GM18873 (cell line): ENCODE measurements at regions not wholly inside any gene's neighbourhood (a gene's known extent, or its start where the extent isn't known, plus 50 kb on each side); places are given as distances from the start of the nearest gene placed in this dataset.

Experiments used
- ATAC-seq: cut with Tn5 transposase; IDR thresholded peaks from one replicate; pipeline ENCODE4 v1.9.1; 2021; ENCODE audit warnings: mild to moderate bottlenecking, moderate library complexity, moderate number of reproducible peaks; ENCODE audit not compliant: unreplicated experiment, low FRiP score

DNA sequence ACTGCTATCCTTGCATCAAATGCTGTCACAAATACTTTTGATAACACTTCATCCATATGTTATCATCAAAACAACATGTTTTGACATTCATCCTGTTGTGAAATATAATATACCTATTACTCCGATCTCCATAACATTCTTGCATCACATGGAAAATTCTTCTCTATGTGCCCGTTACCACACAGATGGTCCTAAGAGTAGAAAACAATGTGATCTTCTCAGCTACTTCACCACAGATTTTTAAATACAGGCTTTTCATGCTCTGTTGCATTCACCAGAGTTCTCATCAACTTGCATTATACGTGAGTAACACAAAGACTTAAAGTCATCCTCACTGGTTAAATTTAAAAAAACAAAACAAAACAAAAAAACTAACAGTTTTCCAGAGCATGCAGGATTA, 1603.3 kb upstream of the ZEB2 start:
- no peak for ATAC-seq

DNA sequence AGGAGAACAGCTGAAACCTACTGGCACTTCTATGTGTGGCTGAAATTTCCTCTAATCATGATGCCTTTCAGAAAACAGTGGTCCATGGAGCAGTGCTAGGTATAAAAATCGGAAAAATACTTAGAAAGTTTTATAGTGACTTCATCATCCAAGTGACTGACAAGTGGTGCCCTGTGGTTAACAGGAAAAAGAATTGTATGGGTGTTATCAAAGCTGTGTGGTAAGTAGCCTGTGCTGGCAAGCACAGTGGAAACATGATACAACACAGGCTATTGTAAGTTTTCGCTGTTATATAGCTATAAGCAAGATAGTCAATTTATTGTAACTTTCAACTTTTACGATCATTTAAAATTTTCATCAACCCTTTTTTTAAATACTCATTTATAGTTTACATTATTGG, 1599.7 kb upstream of the ZEB2 start:
- no peak for ATAC-seq

DNA sequence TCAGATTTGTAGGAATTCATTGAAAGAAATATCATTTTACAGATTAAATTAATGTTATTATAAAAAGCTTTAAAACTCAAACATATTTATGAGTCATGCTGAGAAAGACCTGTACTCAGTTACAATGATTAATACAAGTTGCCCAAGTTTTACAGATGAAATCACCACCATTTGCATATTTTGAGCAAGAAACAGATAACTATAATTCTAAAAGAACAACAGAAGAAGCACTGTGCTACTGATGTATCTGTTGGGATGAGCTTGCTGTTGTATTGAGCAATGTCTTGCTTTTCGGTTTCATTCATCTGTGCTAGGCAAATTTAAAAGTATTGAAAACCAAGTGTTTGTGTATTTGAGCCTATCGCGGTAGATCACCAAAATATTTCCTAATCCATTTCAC, 1589.1 kb upstream of the ZEB2 start:
- ATAC-seq, result no peak

DNA sequence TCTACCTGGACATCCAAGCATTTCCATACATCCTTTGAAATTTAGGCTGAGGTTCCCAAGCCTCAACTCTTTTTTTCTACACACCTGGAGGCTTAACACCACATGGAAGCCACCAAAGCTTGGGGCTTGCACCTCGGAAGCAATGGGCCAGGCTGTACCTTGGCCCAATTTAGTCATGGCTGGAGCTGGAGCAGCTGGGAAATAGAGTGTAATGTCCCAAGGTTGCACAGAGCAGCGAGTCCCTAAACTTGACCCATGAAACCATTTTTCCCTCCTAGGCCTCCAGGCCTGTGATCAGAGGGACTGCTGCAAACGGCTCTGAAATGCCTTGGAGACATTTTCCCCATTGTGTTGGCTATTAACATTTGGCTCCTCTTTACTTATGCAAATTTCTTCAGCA, 1574.3 kb upstream of the ZEB2 start:
- no peak for ATAC-seq

DNA sequence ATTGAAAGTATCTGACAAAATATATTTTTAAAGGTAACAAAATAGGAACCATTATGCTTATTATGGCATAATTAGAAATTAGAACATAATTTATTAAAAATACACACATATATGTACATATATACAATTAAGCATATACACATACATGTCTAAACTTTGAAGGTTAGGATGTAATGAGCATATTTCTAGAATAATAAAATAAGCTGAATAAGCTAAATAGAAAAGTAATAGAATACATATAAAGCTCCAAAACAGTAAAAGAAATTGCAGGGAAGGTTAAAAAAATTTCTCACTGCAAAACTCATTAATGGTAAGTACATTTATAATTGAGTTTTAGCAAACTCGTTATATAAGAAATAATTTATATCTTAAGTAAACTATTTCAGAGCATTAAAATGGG, 1561.5 kb upstream of the ZEB2 start:
- ATAC-seq, result no peak

DNA sequence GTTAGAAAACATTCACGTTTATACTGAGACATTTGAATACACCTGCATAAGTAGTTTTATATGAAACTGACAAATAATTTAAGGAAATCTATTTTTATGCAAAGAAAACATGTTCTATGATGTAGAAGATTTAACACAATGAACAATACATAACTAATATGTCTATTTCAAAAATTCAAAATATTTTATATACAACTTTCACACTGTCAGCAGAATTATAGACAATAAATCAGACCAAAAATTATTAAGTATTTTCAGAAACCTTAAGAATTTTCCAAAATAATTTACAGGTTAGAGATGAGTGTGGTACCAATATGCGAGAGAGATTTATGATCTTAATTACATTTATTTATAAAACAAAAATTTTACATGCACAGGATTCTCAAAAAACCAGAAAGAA, 1561.0 kb upstream of the ZEB2 start:
- no peak for ATAC-seq

DNA sequence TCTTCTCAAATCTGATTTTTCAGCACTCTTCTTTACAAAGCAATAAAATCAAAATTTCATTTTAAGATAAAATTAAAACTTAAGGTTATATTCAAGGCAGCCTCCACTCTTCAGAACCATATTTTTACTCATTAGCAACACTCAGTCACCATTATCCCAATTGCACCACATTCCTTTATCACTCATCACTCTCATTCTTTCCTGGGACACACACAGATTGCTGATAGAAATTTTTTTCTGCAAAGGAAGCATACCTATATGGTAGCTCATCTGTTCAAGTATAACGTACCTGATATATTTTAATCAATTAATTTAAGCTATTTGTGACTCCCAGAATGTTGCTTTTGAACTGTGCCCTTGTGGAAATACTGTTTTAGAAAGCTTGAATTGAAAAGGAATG, 1559.3 kb upstream of the ZEB2 start:
- ATAC-seq, result no peak

DNA sequence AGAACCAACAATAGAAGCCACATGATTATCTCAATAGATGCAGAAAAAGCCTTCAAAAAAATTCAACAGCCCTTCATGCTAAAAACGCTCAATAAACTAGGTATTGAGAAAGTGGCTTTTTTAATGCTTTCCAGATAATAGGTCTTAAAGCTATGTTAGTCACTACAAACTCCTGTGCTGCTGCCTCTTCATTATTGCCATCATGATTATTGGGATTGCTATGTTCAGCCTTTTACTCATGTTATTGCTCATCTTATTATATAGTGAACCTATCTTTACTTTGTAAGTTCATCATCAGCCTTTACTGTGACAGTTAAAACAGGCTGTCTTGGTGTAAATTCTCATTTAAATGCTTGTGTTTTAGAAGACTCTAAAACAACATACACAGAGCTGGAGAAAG, 1557.2 kb upstream of the ZEB2 start:
- no peak for ATAC-seq

DNA sequence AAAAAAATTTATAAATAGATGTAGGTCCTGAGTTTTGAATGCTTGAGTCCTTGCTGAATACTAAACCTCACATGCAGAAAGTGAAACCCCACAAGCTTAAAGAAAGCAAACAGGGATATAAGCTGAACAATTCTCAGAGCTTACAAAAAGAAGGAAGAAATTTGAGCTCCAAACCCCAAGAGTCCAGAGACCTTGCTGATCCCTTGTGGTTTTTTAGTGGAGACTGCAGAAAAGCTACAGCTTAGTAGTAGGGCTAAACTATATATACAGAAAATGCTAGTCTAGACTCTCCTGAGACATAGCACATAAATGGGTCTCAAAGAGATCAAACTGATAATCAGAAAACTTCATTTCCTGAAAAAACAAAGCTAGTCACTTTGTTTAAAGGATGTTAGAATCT, 1548.1 kb upstream of the ZEB2 start:
- ATAC-seq, result no peak

DNA sequence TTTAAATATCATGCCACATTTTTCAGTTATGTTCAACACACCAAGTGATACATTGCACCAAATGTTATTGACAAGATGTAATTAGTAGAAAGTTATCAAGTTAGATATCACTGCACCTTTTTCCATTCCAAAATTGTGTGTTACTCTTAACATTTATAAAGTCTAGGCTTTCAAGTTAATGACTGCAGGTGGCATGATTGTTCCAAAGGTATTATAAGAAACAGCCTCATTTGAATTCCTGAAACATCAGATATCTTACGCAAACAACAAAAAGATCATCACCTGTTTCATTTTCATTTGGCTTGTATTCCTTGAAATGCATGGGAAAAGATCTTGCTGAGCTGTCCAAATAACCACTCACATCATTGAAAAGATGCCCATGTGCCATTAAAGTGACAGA, 1528.2 kb upstream of the ZEB2 start:
- ATAC-seq, result no peak

DNA sequence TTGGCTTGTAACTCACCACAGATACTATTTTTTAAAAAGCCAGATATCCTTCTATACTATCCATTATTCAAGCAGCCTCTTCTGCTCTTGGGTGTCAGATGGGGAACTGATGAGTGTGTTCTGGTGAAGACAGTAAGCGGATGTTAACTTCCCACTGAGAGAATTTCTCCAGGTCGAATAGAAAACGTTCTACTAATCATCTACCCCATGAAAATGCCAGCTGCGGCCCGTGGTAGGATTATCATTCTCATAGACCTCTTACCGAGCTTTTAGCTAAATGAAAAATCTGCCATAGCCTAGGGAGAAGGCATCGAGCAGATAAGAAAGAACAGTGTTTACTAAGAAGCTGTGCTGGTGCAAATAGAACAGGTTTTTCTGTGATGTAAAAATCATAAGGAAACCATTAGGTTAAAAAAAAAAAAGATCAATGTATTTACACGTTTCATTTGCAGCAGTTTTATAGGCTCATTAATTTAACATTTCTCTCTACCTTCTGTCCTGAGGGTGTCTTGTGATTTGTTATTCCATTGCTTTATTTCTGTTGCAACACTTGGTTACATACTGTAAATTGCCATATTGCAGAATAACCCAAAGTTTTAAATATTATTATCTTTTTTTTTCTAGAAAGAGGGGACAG, 1521.5 kb upstream of the ZEB2 start:
- ATAC-seq, result no peak

DNA sequence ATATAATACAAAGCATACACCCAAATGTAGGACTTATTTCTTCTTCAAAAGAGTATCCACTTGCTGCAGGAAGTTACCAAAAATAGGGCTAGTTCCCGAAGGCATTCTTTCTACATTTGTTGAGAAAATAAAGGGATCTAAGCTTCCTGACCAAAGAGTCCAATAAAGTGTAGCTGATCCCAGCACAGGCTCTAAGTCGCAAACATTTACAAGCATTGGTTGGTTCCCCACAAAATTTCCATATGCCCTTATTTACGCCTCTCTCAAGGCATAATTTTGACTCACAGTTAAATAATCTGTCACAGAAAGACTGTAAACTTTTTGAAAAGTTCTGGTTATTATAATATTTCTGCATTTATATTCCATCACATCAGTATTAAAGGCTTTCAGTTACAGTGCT, 1520.1 kb upstream of the ZEB2 start:
- ATAC-seq, result no peak

DNA sequence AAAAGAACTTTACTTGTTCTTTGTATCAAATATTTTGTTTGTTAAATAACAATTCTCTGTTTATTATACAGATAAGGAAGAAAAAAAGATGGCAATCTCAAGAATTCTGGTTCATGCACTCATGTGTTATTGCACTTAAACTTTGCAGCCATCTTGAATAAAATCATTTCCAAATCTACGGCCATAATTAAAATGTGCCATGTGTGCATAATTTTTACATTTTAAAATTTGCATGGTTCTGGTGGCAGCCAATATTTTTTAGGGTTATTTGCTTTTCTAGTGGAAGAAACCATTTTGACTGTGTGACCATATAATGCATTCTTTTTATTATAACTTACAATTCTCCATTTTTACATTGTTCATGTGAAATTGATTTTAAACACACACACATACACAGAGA, 1518.1 kb upstream of the ZEB2 start:
- no peak for ATAC-seq

DNA sequence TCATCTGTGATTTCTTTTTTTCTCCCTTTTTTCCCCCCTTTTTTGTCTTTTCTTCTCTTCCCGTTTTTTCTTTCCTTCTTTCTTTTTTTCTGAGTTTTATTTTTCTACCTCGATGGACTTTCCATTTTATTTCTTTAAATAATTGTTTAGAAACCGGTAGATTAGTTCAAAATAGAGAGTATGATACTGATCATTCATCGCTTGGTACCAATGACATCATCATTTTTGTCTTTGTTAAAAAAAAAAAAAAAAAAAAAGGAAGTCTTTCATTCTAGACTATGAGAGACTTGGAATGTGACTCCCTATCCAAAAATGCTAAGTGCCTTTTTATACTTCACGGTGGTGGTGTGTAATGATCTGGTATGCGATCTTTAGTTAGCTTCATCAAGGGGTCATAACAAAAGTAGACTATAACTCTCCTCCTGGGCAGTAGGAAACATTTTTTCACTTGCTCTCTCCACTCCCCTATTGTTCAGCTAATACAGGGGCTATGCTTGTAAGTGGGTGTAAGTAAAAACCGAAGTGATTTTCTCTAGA, 1517.5 kb upstream of the ZEB2 start:
- no peak for ATAC-seq

DNA sequence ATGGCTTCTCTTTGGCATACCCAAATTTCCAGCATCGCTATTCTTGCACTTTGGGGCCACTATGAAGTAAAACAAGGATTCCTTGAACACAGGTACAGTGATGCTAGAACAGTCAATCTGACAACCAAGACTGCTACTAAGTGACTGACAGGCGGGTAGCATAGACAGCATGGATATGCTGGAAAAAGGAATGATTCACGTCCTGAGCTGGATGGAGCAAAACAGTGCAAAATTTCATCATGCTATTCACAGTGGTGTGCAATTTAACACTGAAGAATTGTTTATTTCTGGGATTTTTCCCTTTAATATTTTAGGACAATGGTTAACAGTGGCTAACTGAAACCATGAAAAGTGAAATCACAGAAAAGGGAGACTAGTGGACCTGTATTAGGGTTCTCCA, 1511.2 kb upstream of the ZEB2 start:
- ATAC-seq, result no peak

DNA sequence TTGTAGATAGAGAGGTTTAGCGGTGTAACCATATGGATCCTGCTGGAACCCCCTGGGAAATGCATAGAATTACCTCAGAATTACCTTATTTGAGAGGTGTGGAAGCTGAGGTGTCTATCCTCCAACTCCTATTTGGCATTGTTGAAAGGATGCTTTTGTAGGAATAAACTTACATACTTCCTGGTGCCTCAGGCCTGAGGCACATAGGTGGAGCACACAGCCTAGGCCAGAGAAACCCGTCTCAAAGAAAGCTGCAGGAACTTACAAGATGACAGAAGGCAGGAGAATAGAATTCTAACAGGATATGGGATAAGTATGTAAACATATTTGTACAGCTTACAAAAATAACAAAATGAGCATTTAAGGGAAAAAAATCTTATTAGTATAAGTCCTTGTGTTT, 1507.2 kb upstream of the ZEB2 start:
- ATAC-seq, result no peak

DNA sequence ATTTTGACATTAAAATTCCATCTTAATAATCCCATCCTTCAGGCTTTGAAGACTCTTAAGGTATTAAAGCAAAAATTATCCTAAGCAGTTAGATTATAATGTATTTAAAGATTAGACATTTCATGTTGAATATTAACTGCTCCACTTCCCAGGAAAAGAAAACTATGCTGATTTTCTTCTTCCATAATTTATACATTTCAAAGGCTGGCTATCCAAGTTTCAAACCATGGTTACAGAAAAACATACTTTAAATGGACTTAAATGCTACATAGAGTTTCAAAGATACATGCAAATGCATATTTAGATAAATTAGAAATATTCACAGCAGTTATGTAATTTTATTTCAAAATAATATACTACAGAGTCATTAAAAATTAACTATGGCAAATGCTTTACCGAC, 1505.6 kb upstream of the ZEB2 start:
- ATAC-seq, result no peak

DNA sequence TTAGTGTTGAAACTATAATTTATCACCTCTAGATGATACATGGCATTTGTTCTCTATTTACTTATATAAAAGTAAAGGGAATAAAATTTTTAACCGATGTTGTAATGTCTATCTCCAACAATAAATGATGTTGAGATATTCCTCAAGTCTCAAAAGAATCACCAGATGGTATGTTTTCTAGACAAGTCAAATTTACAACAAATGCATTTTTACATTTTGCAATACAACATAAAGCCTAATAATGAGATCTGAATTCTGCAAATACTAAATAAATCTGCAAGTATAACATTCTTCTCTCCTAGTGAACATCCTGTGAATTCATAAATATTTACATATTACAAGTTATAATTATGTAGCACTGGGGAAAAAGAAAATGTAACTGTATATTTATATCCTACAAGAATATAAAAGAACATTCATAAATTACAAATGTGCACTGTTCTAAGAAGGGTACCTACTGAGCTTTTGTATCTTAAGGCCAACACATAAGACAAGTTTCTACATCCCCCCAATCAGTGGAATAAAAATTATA, 1504.4 kb upstream of the ZEB2 start:
- ATAC-seq, result no peak

DNA sequence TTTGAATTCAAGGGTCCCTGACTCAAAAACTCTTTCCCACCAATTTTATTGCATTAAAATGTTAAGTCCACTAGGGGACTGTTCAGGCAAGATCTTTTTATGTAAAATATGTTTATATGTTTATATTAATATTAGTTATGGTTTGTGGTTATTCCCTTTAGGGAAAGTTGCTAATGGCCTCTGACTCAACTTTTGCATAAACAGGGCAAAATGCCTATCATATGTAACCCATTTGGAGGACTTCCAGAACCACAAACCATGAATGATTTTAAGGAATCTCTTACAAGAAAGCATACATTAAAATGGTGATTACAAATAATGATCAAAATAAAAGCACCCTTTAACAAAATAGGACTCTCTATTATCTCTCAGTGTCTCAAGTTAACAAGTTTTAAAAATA, 1484.5 kb upstream of the ZEB2 start:
- no peak for ATAC-seq

DNA sequence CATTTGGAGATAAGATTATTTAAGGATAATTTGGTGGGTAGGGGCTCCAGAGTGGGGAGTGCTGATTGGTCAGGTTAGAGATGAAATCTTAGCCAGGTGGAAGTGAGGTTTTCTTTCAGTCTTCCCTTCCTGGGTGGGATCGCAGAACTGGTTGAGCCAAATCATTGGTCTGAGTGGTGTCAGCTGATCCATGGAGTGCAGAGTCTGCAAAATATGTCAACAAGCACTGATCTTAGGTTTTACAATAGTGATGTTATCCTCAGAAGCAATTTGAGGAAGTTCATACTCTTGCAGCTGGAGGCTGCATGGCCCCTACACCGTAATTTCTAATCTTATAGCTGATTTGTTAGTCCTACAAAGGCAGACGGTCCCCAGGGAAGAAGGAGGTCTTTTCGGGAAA, 1483.4 kb upstream of the ZEB2 start:
- no peak for ATAC-seq

DNA sequence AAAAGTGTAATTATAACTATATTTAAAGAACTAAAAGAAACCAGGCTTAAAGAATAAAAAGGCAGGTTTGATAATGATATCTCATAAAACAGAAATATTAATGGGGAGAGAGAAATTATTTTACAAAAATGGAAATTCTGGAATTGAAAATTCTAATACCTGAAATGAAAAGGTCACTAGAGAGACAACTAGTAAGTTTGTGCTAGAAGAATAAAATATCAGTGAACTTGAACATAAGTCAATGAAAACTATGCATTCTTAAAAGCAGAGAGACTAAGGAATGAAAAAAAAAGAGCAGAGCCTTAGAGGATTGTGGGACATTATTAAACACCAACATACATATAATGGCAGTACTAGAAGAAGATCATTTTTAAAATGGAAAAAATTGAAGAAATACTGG, 1475.0 kb upstream of the ZEB2 start:
- no peak for ATAC-seq

DNA sequence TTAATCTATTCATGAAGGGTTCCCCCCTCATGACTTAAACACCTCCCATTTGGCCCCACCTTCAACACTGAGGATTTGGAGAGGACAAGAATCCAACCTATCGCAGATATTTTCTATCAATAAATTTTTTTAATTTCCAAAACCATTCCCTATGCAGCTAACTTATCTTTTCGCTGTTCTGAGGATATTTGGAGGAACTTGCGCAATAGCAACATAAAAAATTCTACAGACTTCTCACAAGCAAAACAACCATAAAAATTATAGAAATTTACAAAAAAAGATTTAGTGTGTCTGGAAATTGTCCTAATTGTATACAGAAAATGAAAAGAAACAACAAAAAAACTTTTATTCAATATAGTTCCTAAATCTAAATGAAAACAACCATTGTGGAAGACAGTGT, 1472.7 kb upstream of the ZEB2 start:
- ATAC-seq, result no peak

DNA sequence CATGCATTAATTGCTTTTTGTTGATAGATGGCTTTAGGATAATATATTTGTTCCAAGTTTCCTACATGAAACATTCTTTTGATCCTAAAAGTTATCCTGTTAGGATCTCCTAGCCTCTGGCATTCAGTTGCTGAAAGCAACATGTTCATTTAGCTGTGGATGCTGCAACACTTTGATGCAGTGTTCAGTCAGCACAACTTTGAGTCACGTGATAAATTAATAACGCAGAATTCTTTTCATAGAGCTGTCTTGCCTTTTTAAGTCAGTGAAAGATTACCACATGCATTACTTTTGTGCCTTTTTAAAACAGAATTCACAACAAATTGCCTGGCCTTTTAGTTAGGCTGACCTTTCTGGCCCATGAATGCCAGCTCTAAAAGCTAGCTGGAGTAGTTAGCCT, 1467.9 kb upstream of the ZEB2 start:
- ATAC-seq, result no peak
